HEK293 (cell line): ENCODE measurements at regions not wholly inside any gene's neighbourhood (a gene's known extent, or its start where the extent isn't known, plus 50 kb on each side); places are given as distances from the start of the nearest gene placed in this dataset.

ENCODE experiments used
- GLIS1 ChIP-seq: fragments of 450-650 bp; formaldehyde crosslinking; IDR thresholded peaks from 2 replicates; pipeline ENCODE4 v1.5.1; 2016; ENCODE audit warnings: missing biosample characterization, missing genetic modification characterization
- YY1 ChIP-seq: fragments of 450-650 bp; formaldehyde crosslinking; IDR thresholded peaks from 2 replicates; pipeline ENCODE4 v1.5.1; 2018; ENCODE audit warnings: missing biosample characterization, missing genetic modification characterization
- ZNF274 ChIP-seq, 2 experiments: fragments of 200-500 bp in 1 of 2; fragments of 450-650 bp in 1 of 2; sonication (Bioruptor generic) in 1 of 2; formaldehyde crosslinking in 1 of 2; IDR thresholded peaks; 2 replicates each; pipeline versions ENCODE4 v1.5.1 to v1.6.1; 2014 to 2016; ENCODE audit warnings: borderline replicate concordance in 1 of 2, inconsistent platforms in 1 of 2, low read length in 1 of 2, missing biosample characterization in 1 of 2, missing genetic modification characterization in 1 of 2
- ZNF335 ChIP-seq: fragments of 450-650 bp; formaldehyde crosslinking; conservative IDR thresholded peaks from 2 replicates; pipeline ENCODE4 v1.5.1; 2016; ENCODE audit warnings: missing biosample characterization, missing genetic modification characterization
- TF ChIP-seq, protein P1 (sequence below): fragments of 450-650 bp; formaldehyde crosslinking; IDR thresholded peaks from 2 replicates; pipeline ENCODE4 v1.5.1; 2016; ENCODE audit warnings: missing biosample characterization, missing genetic modification characterization

DNA sequence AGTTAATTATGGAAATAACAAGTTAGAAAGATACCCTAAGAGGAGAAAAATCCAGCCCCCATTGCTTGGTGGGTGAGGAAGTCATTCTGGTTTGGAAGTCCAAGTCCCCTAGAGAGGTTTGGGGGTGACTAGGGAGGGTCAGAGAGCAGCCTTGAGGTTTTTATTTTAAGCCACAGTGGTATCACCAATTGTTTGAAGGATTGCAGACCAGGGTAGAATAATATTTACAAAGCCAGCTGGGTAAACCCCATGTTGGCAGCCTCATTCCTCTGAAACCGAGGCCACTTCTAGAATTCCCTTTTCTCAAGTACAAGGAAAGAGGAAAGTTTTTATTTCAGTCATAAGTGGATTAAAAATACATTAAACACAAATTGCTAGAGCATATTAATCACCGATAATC is 99.7 kb downstream of the TMEM170B start:
- no peak for TF ChIP-seq ZNF274 (IDR thresholded peaks at IDR 0.05; ENCODE audit: low read length)
- no peak for TF ChIP-seq ZNF274 (tag by site-specific recombination; IDR thresholded peaks at IDR 0.05; ENCODE audit: borderline replicate concordance)
- TF ChIP-seq GLIS1 (tag by site-specific recombination) = no peak
- TF ChIP-seq, protein P1, sequence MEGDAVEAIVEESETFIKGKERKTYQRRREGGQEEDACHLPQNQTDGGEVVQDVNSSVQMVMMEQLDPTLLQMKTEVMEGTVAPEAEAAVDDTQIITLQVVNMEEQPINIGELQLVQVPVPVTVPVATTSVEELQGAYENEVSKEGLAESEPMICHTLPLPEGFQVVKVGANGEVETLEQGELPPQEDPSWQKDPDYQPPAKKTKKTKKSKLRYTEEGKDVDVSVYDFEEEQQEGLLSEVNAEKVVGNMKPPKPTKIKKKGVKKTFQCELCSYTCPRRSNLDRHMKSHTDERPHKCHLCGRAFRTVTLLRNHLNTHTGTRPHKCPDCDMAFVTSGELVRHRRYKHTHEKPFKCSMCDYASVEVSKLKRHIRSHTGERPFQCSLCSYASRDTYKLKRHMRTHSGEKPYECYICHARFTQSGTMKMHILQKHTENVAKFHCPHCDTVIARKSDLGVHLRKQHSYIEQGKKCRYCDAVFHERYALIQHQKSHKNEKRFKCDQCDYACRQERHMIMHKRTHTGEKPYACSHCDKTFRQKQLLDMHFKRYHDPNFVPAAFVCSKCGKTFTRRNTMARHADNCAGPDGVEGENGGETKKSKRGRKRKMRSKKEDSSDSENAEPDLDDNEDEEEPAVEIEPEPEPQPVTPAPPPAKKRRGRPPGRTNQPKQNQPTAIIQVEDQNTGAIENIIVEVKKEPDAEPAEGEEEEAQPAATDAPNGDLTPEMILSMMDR = no peak
- TF ChIP-seq YY1 (tag by site-specific recombination) = no peak
- TF ChIP-seq ZNF335 (tag by site-specific recombination) = no peak
